Panc1 (cell line): ENCODE measurements at regions not wholly inside any gene's neighbourhood (a gene's known extent, or its start where the extent isn't known, plus 50 kb on each side); places are given as distances from the start of the nearest gene placed in this dataset.

Source experiments
- ATAC-seq: fragments of 200-7000 bp; cut with Tn5 transposase; 2 replicates; pipeline ENCODE4 v1.9.1; 2020; ENCODE audit warnings: mild to moderate bottlenecking, moderate library complexity
- BruUV-seq: library from RNA; stranded (reverse); fragments of 400-500 nt; replicated peaks from 2 replicates; lab custom pipeline; 2021; lab: Mats Ljungman, UMichigan
- CTCF ChIA-PET: fragments of 300-600 bp; sonication (Branson Sonifier 250); formaldehyde crosslinking; loops from one replicate; lab custom pipeline; 2022; ENCODE audit warnings: antibody characterized with exemption; lab: Charles Lee
- POLR2A ChIA-PET: fragments of 300-600 bp; sonication (Branson Sonifier 250); formaldehyde crosslinking; loops from one replicate; lab custom pipeline; 2022; ENCODE audit warnings: antibody characterized with exemption; lab: Charles Lee
- DNase-seq: peaks from one replicate; pipeline ENCODE4 v3.0.0-alpha.2; 2010; ENCODE audit warnings: low read depth, low spot score
- H3K27ac ChIP-seq: 2 replicates; pipeline ENCODE4 v1.5.1; 2011; ENCODE audit warnings: mild to moderate bottlenecking, low read length, inconsistent platforms
- H3K27me3 ChIP-seq: fragments of 200-500 bp; sonication (Bioruptor generic); 2 replicates; pipeline ENCODE4 v1.6.0; 2014; ENCODE audit warnings: low read length, inconsistent platforms; ENCODE audit not compliant: control insufficient read depth, insufficient read depth
- H3K36me3 ChIP-seq: fragments of 200-500 bp; sonication (Bioruptor generic); 2 replicates; pipeline ENCODE4 v1.5.1; 2014; ENCODE audit warnings: inconsistent platforms, mild to moderate bottlenecking, low read length, moderate library complexity; ENCODE audit not compliant: control insufficient read depth, insufficient read depth
- H3K4me1 ChIP-seq: 2 replicates; pipeline ENCODE4 v1.5.1; 2011; ENCODE audit warnings: inconsistent platforms, mild to moderate bottlenecking, low read length, moderate library complexity; ENCODE audit not compliant: control insufficient read depth, insufficient read depth
- H3K4me3 ChIP-seq, 2 experiments: 2 replicates each; pipeline ENCODE4 v1.5.1; 2011 to 2012; ENCODE audit warnings: low read depth in 2 of 2, low read length in 2 of 2, mild to moderate bottlenecking in 2 of 2, inconsistent platforms in 1 of 2, moderate library complexity in 1 of 2
- H3K9me3 ChIP-seq: fragments of 200-500 bp; sonication (Bioruptor generic); 2 replicates; pipeline ENCODE4 v1.5.1; 2014; ENCODE audit warnings: low read depth, mild to moderate bottlenecking, inconsistent platforms, low read length, moderate library complexity; ENCODE audit not compliant: control insufficient read depth, insufficient read depth
- POLR2AphosphoS5 ChIP-seq: IDR thresholded peaks from 2 replicates; pipeline ENCODE4 v1.6.1; 2012; ENCODE audit warnings: mild to moderate bottlenecking, low read depth, low read length, moderate library complexity
- REST ChIP-seq, 2 experiments: IDR thresholded peaks; 2 replicates each; pipeline ENCODE4 v1.6.1; 2011 to 2012; ENCODE audit warnings: low read depth in 2 of 2, control low read depth in 1 of 2, low read length in 1 of 2, mild to moderate bottlenecking in 1 of 2, moderate library complexity in 1 of 2; ENCODE audit not compliant: insufficient read depth in 1 of 2
- SIN3A ChIP-seq: IDR thresholded peaks from 2 replicates; pipeline ENCODE4 v1.6.1; 2012; ENCODE audit warnings: low read depth, mild to moderate bottlenecking, low read length, moderate library complexity, borderline replicate concordance; ENCODE audit not compliant: insufficient read depth
- TCF7L2 ChIP-seq: IDR thresholded peaks from 2 replicates; pipeline ENCODE4 v1.6.1; 2011; ENCODE audit warnings: mild to moderate bottlenecking, low read depth, low read length, inconsistent platforms
- in situ Hi-C: cut with HindIII; loops from 2 replicates; pipeline ENCODE4 v1.10.0; 2016; ENCODE audit warnings: low sequenced_read_pairs, low pct_unique_long_range_greater_than_20kb
- intact Hi-C: fragments of 100-400 bp; cut with micrococcal nuclease; formaldehyde crosslinking; loops from one replicate; pipeline ENCODE4 v1.10.0; 2022; ENCODE audit not compliant: unreplicated experiment
- TF ChIP-seq, protein P1 (sequence below): fragments of 450-650 bp; IDR thresholded peaks from 2 replicates; pipeline ENCODE4 v1.5.1; 2017; ENCODE audit warnings: mild to moderate bottlenecking

DNA sequence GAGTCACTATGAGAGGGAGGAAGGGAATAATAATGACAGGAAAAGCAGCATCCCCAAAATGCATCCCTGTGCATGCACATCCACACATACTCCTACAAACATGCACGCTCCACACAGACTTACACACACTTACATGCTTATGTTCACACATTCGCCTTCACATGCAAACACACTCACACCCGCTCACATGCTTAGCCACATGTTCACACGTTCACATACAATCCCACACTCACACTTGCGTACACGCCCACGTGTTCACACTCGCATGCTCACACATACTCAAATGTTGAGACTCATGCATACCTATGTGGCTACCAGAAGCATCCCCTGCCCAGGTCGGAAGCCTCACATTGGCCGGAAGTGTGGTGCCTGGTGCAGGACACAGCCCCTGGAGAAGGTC, 372.1 kb downstream of the MN1 start:
- in situ Hi-C loops = no loop called here
- intact Hi-C loops = no loop called here
- no peaks in the 10 kb centered on the region for H3K27me3 ChIP-seq
- 0 out of 2 replicates have a peak, but pooled peaks cover 7% of the 10 kb centered on the region for H3K4me1 ChIP-seq
- no peak for DNase-seq
- CTCF ChIA-PET = no interaction called here
- no TSS peak for BruUV-seq
- POLR2A ChIA-PET = no interaction called here
- no peak for ATAC-seq
- no peak overlapping the region for H3K4me3 ChIP-seq
- H3K9me3 ChIP-seq = no peaks in the 10 kb centered on the region
- TF ChIP-seq TCF7L2 = no peak
- no peak for TF ChIP-seq REST (IDR thresholded peaks at IDR 0.05; ENCODE audit: insufficient read depth in 1 of 2, low read depth in 2 of 2, low read length in 1 of 2)
- no peak for TF ChIP-seq SIN3A
- TF ChIP-seq, protein P1, sequence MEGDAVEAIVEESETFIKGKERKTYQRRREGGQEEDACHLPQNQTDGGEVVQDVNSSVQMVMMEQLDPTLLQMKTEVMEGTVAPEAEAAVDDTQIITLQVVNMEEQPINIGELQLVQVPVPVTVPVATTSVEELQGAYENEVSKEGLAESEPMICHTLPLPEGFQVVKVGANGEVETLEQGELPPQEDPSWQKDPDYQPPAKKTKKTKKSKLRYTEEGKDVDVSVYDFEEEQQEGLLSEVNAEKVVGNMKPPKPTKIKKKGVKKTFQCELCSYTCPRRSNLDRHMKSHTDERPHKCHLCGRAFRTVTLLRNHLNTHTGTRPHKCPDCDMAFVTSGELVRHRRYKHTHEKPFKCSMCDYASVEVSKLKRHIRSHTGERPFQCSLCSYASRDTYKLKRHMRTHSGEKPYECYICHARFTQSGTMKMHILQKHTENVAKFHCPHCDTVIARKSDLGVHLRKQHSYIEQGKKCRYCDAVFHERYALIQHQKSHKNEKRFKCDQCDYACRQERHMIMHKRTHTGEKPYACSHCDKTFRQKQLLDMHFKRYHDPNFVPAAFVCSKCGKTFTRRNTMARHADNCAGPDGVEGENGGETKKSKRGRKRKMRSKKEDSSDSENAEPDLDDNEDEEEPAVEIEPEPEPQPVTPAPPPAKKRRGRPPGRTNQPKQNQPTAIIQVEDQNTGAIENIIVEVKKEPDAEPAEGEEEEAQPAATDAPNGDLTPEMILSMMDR = no peak
- no peak for TF ChIP-seq POLR2AphosphoS5
- no peaks in the 10 kb centered on the region for H3K36me3 ChIP-seq
- no peak overlapping the region for H3K27ac ChIP-seq

DNA sequence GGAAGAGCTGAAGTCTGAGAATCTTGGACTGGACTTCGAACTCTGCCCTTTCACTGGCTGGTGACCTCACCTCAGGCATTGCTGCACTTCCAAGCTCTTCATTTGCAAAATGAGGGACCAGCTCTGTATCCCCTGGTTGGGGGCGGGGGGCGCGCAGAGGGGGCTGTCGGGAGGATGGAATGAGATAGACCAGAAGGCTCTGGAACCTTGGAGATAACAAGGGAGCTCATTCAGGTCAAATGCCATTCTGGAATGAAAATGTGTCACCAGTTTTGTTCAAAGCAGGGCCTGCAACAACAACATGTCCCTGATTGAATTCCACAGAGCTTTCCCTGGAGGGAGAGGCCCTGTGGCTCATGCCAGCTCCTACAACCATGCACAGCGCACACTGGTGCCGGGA, 370.5 kb downstream of the MN1 start:
- TF ChIP-seq POLR2AphosphoS5 (no peak), REST (IDR thresholded peaks at IDR 0.05; ENCODE audit: insufficient read depth in 1 of 2, low read depth in 2 of 2, low read length in 1 of 2) (no peak), TCF7L2 (no peak), SIN3A (no peak)
- TF ChIP-seq, protein P1 = no peak
- no peaks in the 10 kb centered on the region for H3K36me3 ChIP-seq
- no peak for DNase-seq
- no TSS peak for BruUV-seq
- no peak overlapping the region for H3K4me3 ChIP-seq
- in situ Hi-C loops (no loop called here), intact Hi-C loops (no loop called here)
- ATAC-seq = no peak
- H3K27ac ChIP-seq = no peak overlapping the region
- H3K27me3 ChIP-seq = no peaks in the 10 kb centered on the region
- ChIA-PET POLR2A (no interaction called here), CTCF (no interaction called here)
- H3K4me1 ChIP-seq = no peaks in the 10 kb centered on the region
- H3K9me3 ChIP-seq = no peaks in the 10 kb centered on the region
